WTC11 (cell line): ENCODE measurements at regions not wholly inside any gene's neighbourhood (a gene's known extent, or its start where the extent isn't known, plus 50 kb on each side); places are given as distances from the start of the nearest gene placed in this dataset.

ENCODE experiments used
- ETV6 ChIP-seq: sonication (generic); formaldehyde crosslinking; IDR thresholded peaks from 2 replicates; pipeline ENCODE4 v1.8.1; 2022; ENCODE audit warnings: mild to moderate bottlenecking, missing genetic modification reagents
- GTF2I ChIP-seq: fragments of 250-450 bp; sonication (Bioruptor Pico); conservative IDR thresholded peaks from 2 replicates; pipeline ENCODE4 v1.4.0; 2021; ENCODE audit warnings: mild to moderate bottlenecking
- JUN ChIP-seq: sonication (generic); formaldehyde crosslinking; IDR thresholded peaks from 2 replicates; pipeline ENCODE4 v1.8.0; 2023; ENCODE audit warnings: mild to moderate bottlenecking, missing genetic modification reagents
- MLX ChIP-seq: sonication (generic); formaldehyde crosslinking; IDR thresholded peaks from 2 replicates; pipeline ENCODE4 v1.8.1; 2023; ENCODE audit warnings: mild to moderate bottlenecking, missing genetic modification reagents, moderate library complexity
- NFE2L1 ChIP-seq: sonication (generic); formaldehyde crosslinking; IDR thresholded peaks from 2 replicates; pipeline ENCODE4 v1.8.1; 2023; ENCODE audit warnings: missing genetic modification reagents
- NR3C1 ChIP-seq: sonication (generic); formaldehyde crosslinking; conservative IDR thresholded peaks from 2 replicates; pipeline ENCODE4 v1.8.1; 2023; ENCODE audit warnings: low read depth, mild to moderate bottlenecking, missing genetic modification reagents
- SP1 ChIP-seq: sonication (generic); formaldehyde crosslinking; conservative IDR thresholded peaks from 2 replicates; pipeline ENCODE4 v1.8.1; 2022; ENCODE audit warnings: missing genetic modification reagents
- ZNF263 ChIP-seq: sonication (generic); formaldehyde crosslinking; IDR thresholded peaks from 2 replicates; pipeline ENCODE4 v1.8.1; 2022; ENCODE audit warnings: low read depth, mild to moderate bottlenecking, moderate library complexity, missing genetic modification reagents
- ZNF317 ChIP-seq: sonication (generic); formaldehyde crosslinking; IDR thresholded peaks from 2 replicates; pipeline ENCODE4 v1.8.1; 2023; ENCODE audit warnings: low read depth, mild to moderate bottlenecking, moderate library complexity, missing genetic modification reagents, borderline replicate concordance
- TF ChIP-seq, protein P1 (sequence below): fragments of 200-600 bp; IDR thresholded peaks from 2 replicates; pipeline ENCODE4 v1.8.0; 2022; ENCODE audit warnings: antibody characterized with exemption
- TF ChIP-seq, protein P2 (sequence below): fragments of 250-450 bp; sonication (Bioruptor Pico); IDR thresholded peaks from 2 replicates; pipeline ENCODE4 v1.9.0; 2021; ENCODE audit warnings: moderate library complexity, mild to moderate bottlenecking, inconsistent platforms, borderline replicate concordance
- TF ChIP-seq, protein P3 (sequence below): sonication (generic); formaldehyde crosslinking; IDR thresholded peaks from 2 replicates; pipeline ENCODE4 v1.8.0; 2022; ENCODE audit warnings: mild to moderate bottlenecking, missing genetic modification reagents
- TF ChIP-seq, protein P4 (sequence below): sonication (generic); formaldehyde crosslinking; IDR thresholded peaks from 2 replicates; pipeline ENCODE4 v1.8.1; 2023; ENCODE audit warnings: mild to moderate bottlenecking, missing genetic modification reagents

GRCh38 chr2:19804639-19805260 is 97.0 kb downstream of the TTC32 start:
- TF ChIP-seq, protein P1, sequence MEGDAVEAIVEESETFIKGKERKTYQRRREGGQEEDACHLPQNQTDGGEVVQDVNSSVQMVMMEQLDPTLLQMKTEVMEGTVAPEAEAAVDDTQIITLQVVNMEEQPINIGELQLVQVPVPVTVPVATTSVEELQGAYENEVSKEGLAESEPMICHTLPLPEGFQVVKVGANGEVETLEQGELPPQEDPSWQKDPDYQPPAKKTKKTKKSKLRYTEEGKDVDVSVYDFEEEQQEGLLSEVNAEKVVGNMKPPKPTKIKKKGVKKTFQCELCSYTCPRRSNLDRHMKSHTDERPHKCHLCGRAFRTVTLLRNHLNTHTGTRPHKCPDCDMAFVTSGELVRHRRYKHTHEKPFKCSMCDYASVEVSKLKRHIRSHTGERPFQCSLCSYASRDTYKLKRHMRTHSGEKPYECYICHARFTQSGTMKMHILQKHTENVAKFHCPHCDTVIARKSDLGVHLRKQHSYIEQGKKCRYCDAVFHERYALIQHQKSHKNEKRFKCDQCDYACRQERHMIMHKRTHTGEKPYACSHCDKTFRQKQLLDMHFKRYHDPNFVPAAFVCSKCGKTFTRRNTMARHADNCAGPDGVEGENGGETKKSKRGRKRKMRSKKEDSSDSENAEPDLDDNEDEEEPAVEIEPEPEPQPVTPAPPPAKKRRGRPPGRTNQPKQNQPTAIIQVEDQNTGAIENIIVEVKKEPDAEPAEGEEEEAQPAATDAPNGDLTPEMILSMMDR = no peak
- TF ChIP-seq NR3C1 (no peak), SP1 (CRISPR knock-in tag) (no peak), ZNF263 (CRISPR knock-in tag) (no peak), MLX (CRISPR knock-in tag) (no peak), GTF2I (CRISPR knock-in tag) (no peak), JUN (CRISPR knock-in tag) (no peak), NFE2L1 (no peak), ZNF317 (CRISPR knock-in tag) (no peak), ETV6 (CRISPR knock-in tag) (no peak)
- TF ChIP-seq, protein P2, sequence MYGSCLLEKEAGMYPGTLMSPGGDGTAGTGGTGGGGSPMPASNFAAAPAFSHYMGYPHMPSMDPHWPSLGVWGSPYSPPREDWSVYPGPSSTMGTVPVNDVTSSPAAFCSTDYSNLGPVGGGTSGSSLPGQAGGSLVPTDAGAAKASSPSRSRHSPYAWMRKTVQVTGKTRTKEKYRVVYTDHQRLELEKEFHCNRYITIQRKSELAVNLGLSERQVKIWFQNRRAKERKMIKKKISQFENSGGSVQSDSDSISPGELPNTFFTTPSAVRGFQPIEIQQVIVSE (CRISPR knock-in tag) = no peak
- TF ChIP-seq, protein P3, sequence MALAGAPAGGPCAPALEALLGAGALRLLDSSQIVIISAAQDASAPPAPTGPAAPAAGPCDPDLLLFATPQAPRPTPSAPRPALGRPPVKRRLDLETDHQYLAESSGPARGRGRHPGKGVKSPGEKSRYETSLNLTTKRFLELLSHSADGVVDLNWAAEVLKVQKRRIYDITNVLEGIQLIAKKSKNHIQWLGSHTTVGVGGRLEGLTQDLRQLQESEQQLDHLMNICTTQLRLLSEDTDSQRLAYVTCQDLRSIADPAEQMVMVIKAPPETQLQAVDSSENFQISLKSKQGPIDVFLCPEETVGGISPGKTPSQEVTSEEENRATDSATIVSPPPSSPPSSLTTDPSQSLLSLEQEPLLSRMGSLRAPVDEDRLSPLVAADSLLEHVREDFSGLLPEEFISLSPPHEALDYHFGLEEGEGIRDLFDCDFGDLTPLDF (CRISPR knock-in tag) = no peak
- TF ChIP-seq, protein P4, sequence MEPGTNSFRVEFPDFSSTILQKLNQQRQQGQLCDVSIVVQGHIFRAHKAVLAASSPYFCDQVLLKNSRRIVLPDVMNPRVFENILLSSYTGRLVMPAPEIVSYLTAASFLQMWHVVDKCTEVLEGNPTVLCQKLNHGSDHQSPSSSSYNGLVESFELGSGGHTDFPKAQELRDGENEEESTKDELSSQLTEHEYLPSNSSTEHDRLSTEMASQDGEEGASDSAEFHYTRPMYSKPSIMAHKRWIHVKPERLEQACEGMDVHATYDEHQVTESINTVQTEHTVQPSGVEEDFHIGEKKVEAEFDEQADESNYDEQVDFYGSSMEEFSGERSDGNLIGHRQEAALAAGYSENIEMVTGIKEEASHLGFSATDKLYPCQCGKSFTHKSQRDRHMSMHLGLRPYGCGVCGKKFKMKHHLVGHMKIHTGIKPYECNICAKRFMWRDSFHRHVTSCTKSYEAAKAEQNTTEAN (CRISPR knock-in tag) = no peak
